WTC11 (cell line): ENCODE measurements at regions not wholly inside any gene's neighbourhood (a gene's known extent, or its start where the extent isn't known, plus 50 kb on each side); places are given as distances from the start of the nearest gene placed in this dataset.

ENCODE experiments used
- CBFB ChIP-seq: sonication (generic); formaldehyde crosslinking; IDR thresholded peaks from 2 replicates; pipeline ENCODE4 v1.8.1; 2022; ENCODE audit warnings: mild to moderate bottlenecking, low read depth, missing genetic modification reagents
- CREM ChIP-seq: sonication (generic); formaldehyde crosslinking; IDR thresholded peaks from 2 replicates; pipeline ENCODE4 v1.8.1; 2022; ENCODE audit warnings: mild to moderate bottlenecking, missing genetic modification reagents, moderate library complexity
- CTCF ChIP-seq: fragments of 200-600 bp; IDR thresholded peaks from 2 replicates; pipeline ENCODE4 v1.8.0; 2022; ENCODE audit warnings: antibody characterized with exemption
- NR1H2 ChIP-seq: sonication (generic); formaldehyde crosslinking; IDR thresholded peaks from 2 replicates; pipeline ENCODE4 v1.9.0; 2021; ENCODE audit warnings: mild to moderate bottlenecking, moderate library complexity, missing genetic modification reagents
- ZNF138 ChIP-seq: sonication (generic); formaldehyde crosslinking; conservative IDR thresholded peaks from 2 replicates; pipeline ENCODE4 v1.8.1; 2022; ENCODE audit warnings: mild to moderate bottlenecking, moderate library complexity, missing genetic modification reagents
- ZNF232 ChIP-seq: sonication (generic); formaldehyde crosslinking; IDR thresholded peaks from 2 replicates; pipeline ENCODE4 v1.8.0; 2022; ENCODE audit warnings: mild to moderate bottlenecking, missing genetic modification reagents

DNA sequence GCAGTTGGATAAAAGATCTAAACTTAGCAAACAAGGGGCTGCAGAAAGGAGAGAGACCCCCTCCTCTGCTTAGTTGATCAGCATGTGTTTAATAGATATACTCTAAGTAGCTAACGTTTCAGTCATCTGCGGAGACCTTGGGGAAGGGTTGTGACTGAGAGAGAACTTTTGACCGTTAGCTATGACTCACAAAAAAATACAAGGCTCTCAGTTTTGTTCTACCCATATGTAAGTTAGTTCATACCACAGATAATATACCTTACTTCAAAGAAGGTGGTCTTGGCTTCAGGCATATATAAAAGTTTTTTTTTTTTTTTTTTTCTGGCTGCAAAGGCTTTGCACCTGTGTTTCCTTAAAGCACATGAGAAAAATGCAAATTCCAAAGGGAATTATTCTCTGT, 258.9 kb downstream of the GJA1 start:
- TF ChIP-seq CTCF (no peak), ZNF138 (no peak), ZNF232 (CRISPR knock-in tag) (no peak), CREM (CRISPR knock-in tag) (no peak), CBFB (CRISPR knock-in tag) (no peak), NR1H2 (CRISPR knock-in tag) (no peak)
